Skeletal muscle cell (primary cell): ENCODE measurements at regions not wholly inside any gene's neighbourhood (a gene's known extent, or its start where the extent isn't known, plus 50 kb on each side); places are given as distances from the start of the nearest gene placed in this dataset.

Source experiments
- DNase-seq: peaks from one replicate; pipeline ENCODE4 v3.0.0-alpha.2; 2010; ENCODE audit warnings: low read depth
- H3K4me3 ChIP-seq: 2 replicates; pipeline ENCODE4 v1.5.1; 2011; ENCODE audit warnings: low read depth, mild to moderate bottlenecking, control low read depth, low read length, moderate library complexity

- no peak overlapping the region for H3K4me3 ChIP-seq
- no peak for DNase-seq
Measured at GRCh38 chr4:4808086-4808485, 51.4 kb upstream of the MSX1 start.

- no peak overlapping the region for H3K4me3 ChIP-seq
- no peak for DNase-seq
Measured at GRCh38 chr4:4805887-4806286, 53.6 kb upstream of the MSX1 start.

GRCh38 chr4:4803912-4804296 lies 55.6 kb upstream of the MSX1 start:
- DNase-seq, result no peak
- H3K4me3 ChIP-seq, result no peak overlapping the region

- DNase-seq, result no peak
- no peak overlapping the region for H3K4me3 ChIP-seq
Measured at GRCh38 chr4:4803216-4803911, 56.1 kb upstream of the MSX1 start.

- no peak for DNase-seq
- H3K4me3 ChIP-seq, result no peak overlapping the region
Measured at GRCh38 chr4:4800646-4801408, 58.6 kb upstream of the MSX1 start.

- no peak overlapping the region for H3K4me3 ChIP-seq
- DNase-seq, result no peak
Measured at GRCh38 chr4:4794421-4794820, 65.0 kb upstream of the MSX1 start.

- DNase-seq, result no peak
- H3K4me3 ChIP-seq, result no peak overlapping the region
Measured at GRCh38 chr4:4792466-4792865, 67.0 kb upstream of the MSX1 start.

- DNase-seq, result no peak
Measured at GRCh38 chr4:4791299-4792111, 68.0 kb upstream of the MSX1 start.

GRCh38 chr4:4789462-4789861 lies 70.0 kb upstream of the MSX1 start:
- no peak for DNase-seq
- H3K4me3 ChIP-seq, result no peak overlapping the region

More at GRCh38 chr4:4791299-4792111, 68.0 kb upstream of the MSX1 start:
- H3K4me3 ChIP-seq, result no peak overlapping the region

GRCh38 chr4:4788573-4788972 lies 70.9 kb upstream of the MSX1 start:
- no peak for DNase-seq
- H3K4me3 ChIP-seq, result no peak overlapping the region

- DNase-seq, result no peak
Measured at GRCh38 chr4:4787421-4787820, 72.0 kb upstream of the MSX1 start.

GRCh38 chr4:4784379-4784778 lies 75.1 kb upstream of the MSX1 start:
- no peak overlapping the region for H3K4me3 ChIP-seq
- DNase-seq, result no peak

More at GRCh38 chr4:4787421-4787820, 72.0 kb upstream of the MSX1 start:
- no peak overlapping the region for H3K4me3 ChIP-seq

GRCh38 chr4:4783847-4784246 lies 75.6 kb upstream of the MSX1 start:
- no peak overlapping the region for H3K4me3 ChIP-seq
- no peak for DNase-seq

GRCh38 chr4:4782969-4783368 lies 76.5 kb upstream of the MSX1 start:
- peak; percentile 3 for DNase-seq
- no peak overlapping the region for H3K4me3 ChIP-seq

GRCh38 chr4:4781936-4782707 lies 77.3 kb upstream of the MSX1 start:
- DNase-seq, result peak; percentile 7

GRCh38 chr4:4780729-4781244 lies 78.7 kb upstream of the MSX1 start:
- H3K4me3 ChIP-seq, result no peak overlapping the region
- DNase-seq, result peak; percentile 14

More at GRCh38 chr4:4781936-4782707, 77.3 kb upstream of the MSX1 start:
- H3K4me3 ChIP-seq, result no peak overlapping the region

- DNase-seq, result no peak
- H3K4me3 ChIP-seq, result no peak overlapping the region
Measured at GRCh38 chr4:4779486-4779885, 80.0 kb upstream of the MSX1 start.

- H3K4me3 ChIP-seq, result no peak overlapping the region
- no peak for DNase-seq
Measured at GRCh38 chr4:4779054-4779453, 80.4 kb upstream of the MSX1 start.

GRCh38 chr4:4778554-4778953 lies 80.9 kb upstream of the MSX1 start:
- no peak for DNase-seq
- H3K4me3 ChIP-seq, result no peak overlapping the region
